Body of pancreas (tissue), 4 donors: ENCODE measurements at regions not wholly inside any gene's neighbourhood (a gene's known extent, or its start where the extent isn't known, plus 50 kb on each side); places are given as distances from the start of the nearest gene placed in this dataset.
"Not testable (repeated sequence)": the region's sequence is repeated elsewhere in the genome, so short reads cannot be mapped to it uniquely, and the experiment has no call there.

Experiments used
- CTCF ChIP-seq, 7 experiments: fragments of 450-650 bp in 4 of 7; fragments of 200-600 bp in 3 of 7; sonication (generic) in 3 of 7; IDR thresholded peaks; one replicate each; pipeline ENCODE4 v1.5.1; 2016 to 2019; ENCODE audit warnings: antibody characterized with exemption in 7 of 7
- POLR2A ChIP-seq, 3 donors: fragments of 450-650 bp; IDR thresholded peaks; one replicate each; pipeline ENCODE4 v1.6.1; 2016; ENCODE audit warnings: antibody characterized with exemption in 3 of 3, mild to moderate bottlenecking in 2 of 3

DNA sequence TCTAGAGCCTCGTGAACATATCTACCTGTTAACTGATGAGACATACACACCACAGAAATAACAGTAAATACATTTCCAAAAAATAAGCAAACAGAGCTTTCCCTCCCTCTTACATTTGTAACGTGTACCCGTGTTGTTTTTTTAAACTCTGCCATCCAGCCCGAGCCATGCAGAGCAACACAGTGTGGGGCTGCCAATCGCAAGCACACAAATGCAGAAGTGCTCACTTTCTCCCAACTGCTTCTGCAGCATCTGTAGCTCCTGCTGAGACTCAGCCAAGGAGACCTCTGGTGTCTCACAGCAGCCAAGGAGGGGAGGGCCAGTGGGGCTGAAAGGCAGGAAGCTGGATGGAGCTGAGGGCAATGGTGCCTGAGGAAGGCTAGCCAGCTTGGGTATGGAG is 94.4 kb downstream of the NBPF8 start:
- TF ChIP-seq POLR2A, CTCF (IDR thresholded peaks at IDR 0.05): not testable (repeated sequence)
